ENCODE measurements at regions not wholly inside any gene's neighbourhood (a gene's known extent, or its start where the extent isn't known, plus 50 kb on each side); places are given as distances from the start of the nearest gene placed in this dataset.

DNA sequence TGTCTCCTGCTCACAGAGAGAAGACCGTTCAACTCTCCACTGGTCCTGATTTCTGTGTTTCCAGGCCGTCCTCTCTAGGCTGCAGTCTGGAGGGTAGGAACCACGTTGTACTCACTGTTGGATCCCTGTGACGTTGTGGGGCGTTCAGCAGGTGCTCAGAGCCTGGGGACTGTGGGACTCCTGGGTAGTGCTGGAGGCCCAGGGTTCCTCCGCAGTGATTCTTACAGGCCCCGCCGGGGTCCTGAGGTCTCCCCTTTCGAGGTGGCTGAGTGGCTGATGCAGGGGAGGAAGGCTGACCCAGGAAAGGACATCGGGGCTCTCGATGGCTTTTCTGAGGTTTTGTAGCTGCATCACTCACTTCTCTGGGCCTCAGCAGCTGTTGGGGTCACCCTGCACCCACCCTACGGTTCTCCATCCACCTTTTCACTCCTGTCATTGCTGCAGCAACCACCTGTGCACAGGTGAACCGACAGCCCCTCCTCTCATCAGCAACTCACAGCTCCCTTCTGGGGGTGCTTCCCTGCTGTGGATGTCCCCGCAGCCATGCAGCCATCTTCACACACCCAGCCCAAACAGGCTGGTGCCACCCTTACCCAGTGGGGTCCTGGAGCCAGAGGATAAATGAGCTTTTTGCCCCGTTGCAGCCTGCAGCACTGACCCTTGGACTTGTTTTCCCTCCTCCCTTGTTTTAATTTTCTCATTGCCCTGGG lies 169.6 kb upstream of the HDAC4 start:
- CTCF ChIA-PET (ENCODE audit: low intra/inter-chr PET ratio), result no interaction called here
- no peaks in the 10 kb centered on the region for H3K4me1 ChIP-seq (replicated peaks in 1 of 2; ENCODE audit: control insufficient read depth in 2 of 2, insufficient read depth in 2 of 2, low read length in 2 of 2)
- intact Hi-C loops (cut with micrococcal nuclease), result no loop called here
- no peak for TF ChIP-seq JUN (IDR thresholded peaks at IDR 0.05; ENCODE audit: borderline replicate concordance, low read depth, low read length)
- no peak for TF ChIP-seq JUN (CRISPR knock-in tag; IDR thresholded peaks at IDR 0.05; ENCODE audit: borderline replicate concordance)
- no peak for TF ChIP-seq FOXA3 (CRISPR knock-in tag; conservative IDR thresholded peaks at IDR 0.05 in 1 of 2, IDR thresholded peaks at IDR 0.05 in 1 of 2)
- no peak for TF ChIP-seq CEBPB (tag; IDR thresholded peaks at IDR 0.05)
- TF ChIP-seq KLF10 (CRISPR knock-in tag; IDR thresholded peaks at IDR 0.05), result no peak
- TF ChIP-seq HLTF (IDR thresholded peaks at IDR 0.05), result no peak
- TF ChIP-seq ZNF436 (CRISPR knock-in tag; IDR thresholded peaks at IDR 0.05), result no peak
- TF ChIP-seq, protein P1, sequence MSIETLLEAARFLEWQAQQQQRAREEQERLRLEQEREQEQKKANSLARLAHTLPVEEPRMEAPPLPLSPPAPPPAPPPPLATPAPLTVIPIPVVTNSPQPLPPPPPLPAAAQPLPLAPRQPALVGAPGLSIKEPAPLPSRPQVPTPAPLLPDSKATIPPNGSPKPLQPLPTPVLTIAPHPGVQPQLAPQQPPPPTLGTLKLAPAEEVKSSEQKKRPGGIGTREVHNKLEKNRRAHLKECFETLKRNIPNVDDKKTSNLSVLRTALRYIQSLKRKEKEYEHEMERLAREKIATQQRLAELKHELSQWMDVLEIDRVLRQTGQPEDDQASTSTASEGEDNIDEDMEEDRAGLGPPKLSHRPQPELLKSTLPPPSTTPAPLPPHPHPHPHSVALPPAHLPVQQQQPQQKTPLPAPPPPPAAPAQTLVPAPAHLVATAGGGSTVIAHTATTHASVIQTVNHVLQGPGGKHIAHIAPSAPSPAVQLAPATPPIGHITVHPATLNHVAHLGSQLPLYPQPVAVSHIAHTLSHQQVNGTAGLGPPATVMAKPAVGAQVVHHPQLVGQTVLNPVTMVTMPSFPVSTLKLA (conservative IDR thresholded peaks at IDR 0.05), result no peak
- TF ChIP-seq NELFE (IDR thresholded peaks at IDR 0.05; ENCODE audit: insufficient read depth, insufficient read length), result no peak
- TF ChIP-seq KHSRP (IDR thresholded peaks at IDR 0.05), result no peak
- TF ChIP-seq, protein P2, sequence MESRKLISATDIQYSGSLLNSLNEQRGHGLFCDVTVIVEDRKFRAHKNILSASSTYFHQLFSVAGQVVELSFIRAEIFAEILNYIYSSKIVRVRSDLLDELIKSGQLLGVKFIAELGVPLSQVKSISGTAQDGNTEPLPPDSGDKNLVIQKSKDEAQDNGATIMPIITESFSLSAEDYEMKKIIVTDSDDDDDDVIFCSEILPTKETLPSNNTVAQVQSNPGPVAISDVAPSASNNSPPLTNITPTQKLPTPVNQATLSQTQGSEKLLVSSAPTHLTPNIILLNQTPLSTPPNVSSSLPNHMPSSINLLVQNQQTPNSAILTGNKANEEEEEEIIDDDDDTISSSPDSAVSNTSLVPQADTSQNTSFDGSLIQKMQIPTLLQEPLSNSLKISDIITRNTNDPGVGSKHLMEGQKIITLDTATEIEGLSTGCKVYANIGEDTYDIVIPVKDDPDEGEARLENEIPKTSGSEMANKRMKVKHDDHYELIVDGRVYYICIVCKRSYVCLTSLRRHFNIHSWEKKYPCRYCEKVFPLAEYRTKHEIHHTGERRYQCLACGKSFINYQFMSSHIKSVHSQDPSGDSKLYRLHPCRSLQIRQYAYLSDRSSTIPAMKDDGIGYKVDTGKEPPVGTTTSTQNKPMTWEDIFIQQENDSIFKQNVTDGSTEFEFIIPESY (CRISPR knock-in tag; IDR thresholded peaks at IDR 0.05), result no peak
- no peak for TF ChIP-seq CBX5 (IDR thresholded peaks at IDR 0.05; ENCODE audit: borderline replicate concordance, low read depth)
- TF ChIP-seq MED1 (CRISPR knock-in tag; IDR thresholded peaks at IDR 0.05; ENCODE audit: borderline replicate concordance), result no peak
- no peak for TF ChIP-seq RFX5 (IDR thresholded peaks at IDR 0.05; ENCODE audit: low read depth, low read length)
- no peak for TF ChIP-seq ZNF57 (CRISPR knock-in tag; IDR thresholded peaks at IDR 0.05)
- TF ChIP-seq BDP1 (IDR thresholded peaks at IDR 0.05; ENCODE audit: insufficient read depth, insufficient read length), result no peak
- no peak for TF ChIP-seq MEF2D (tag; conservative IDR thresholded peaks at IDR 0.05; ENCODE audit: low read depth)
- TF ChIP-seq, protein P3, sequence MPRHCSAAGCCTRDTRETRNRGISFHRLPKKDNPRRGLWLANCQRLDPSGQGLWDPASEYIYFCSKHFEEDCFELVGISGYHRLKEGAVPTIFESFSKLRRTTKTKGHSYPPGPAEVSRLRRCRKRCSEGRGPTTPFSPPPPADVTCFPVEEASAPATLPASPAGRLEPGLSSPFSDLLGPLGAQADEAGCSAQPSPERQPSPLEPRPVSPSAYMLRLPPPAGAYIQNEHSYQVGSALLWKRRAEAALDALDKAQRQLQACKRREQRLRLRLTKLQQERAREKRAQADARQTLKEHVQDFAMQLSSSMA (CRISPR knock-in tag; IDR thresholded peaks at IDR 0.05), result no peak
- no peak for TF ChIP-seq CREM (IDR thresholded peaks at IDR 0.05; ENCODE audit: low read depth)
- no peak overlapping the region for H2AFZ ChIP-seq (ENCODE audit: low read depth, low read length)
- POLR2A ChIA-PET, result interaction anchor here (0.6 kb wide), 1 partner anchor 8 kb away, joined by 4 read pairs; no protein-coding TSS in a partner anchor
- ATAC-seq (no peak), DNase-seq (ENCODE audit: extremely low read depth in 1 of 4, low spot score in 3 of 4) (no peak), FAIRE-seq (no peak)
- H4K20me1 ChIP-seq (replicated peaks; ENCODE audit: control insufficient read depth, insufficient read depth, low read length), result no peaks in the 10 kb centered on the region
- BruUV-seq (replicated peaks), result no TSS peak
- no peaks in the 10 kb centered on the region for H3K36me3 ChIP-seq (ENCODE audit: control insufficient read depth, insufficient read depth, low read length)
- H3K9me1 ChIP-seq (ENCODE audit: control insufficient read depth, insufficient read depth, low read length), result no peaks in the 10 kb centered on the region
- in situ Hi-C loops (cut with MboI), result no loop called here
- no peak overlapping the region for H3K9ac ChIP-seq (ENCODE audit: insufficient read depth in 1 of 2, low read depth in 2 of 2, low read length in 2 of 2)
- no peak overlapping the region for H3K4me3 ChIP-seq
- no peak overlapping the region for H3K27ac ChIP-seq (ENCODE audit: extremely low read depth, low read depth, low read length)
- H3K79me2 ChIP-seq (ENCODE audit: control insufficient read depth, insufficient read depth, low read length), result no peaks in the 10 kb centered on the region
- no peaks in the 10 kb centered on the region for H3K9me3 ChIP-seq (replicated peaks; ENCODE audit: control insufficient read depth, insufficient read depth, low read depth, low read length)
- 0% methylated on average over 12 of the region's 15 CpGs for WGBS (ENCODE audit: insufficient coverage, low coverage, missing lambda C conversion rate)
- H3K27me3 ChIP-seq (ENCODE audit: control insufficient read depth in 2 of 2, insufficient read depth in 2 of 2, low read length in 2 of 2), result peaks cover 0 to 43% of the 10 kb centered on the region in 2 experiments; a peak in 2 of 5 replicates
- H3K4me2 ChIP-seq (ENCODE audit: insufficient read depth, low read length), result no peak overlapping the region
